ENCODE measurements at regions not wholly inside any gene's neighbourhood (a gene's known extent, or its start where the extent isn't known, plus 50 kb on each side); places are given as distances from the start of the nearest gene placed in this dataset.

DNA sequence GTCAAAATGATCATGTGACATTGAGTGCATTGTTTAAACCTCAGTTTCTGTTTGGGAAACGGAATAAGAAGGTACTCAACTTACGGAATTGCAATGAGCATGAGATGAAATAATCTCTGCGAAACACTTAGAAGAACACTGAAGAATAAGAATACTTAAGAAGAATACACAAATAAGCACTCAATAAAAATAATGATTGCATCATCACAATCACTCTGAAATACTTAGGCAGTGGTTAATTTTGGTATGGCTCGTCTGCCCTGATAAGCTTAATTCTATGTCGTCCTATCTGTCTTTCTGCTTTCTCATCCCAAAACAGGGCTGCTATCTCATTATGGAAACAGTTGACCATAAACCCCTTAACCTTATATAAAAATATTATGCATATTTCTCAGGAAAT lies 823.6 kb downstream of the DIAPH3 start:
- Histone ChIP-seq H3K4me3 (no peak overlapping the region), H3K9me3 (no peaks in the 10 kb centered on the region), H3K4me1 (no peaks in the 10 kb centered on the region), H3K27ac (no peak overlapping the region), H3K36me3 (no peaks in the 10 kb centered on the region), H3K27me3 (no peaks in the 10 kb centered on the region)
- no peak for TF ChIP-seq POLR2A (IDR thresholded peaks at IDR 0.05)
- TF ChIP-seq, protein P1, sequence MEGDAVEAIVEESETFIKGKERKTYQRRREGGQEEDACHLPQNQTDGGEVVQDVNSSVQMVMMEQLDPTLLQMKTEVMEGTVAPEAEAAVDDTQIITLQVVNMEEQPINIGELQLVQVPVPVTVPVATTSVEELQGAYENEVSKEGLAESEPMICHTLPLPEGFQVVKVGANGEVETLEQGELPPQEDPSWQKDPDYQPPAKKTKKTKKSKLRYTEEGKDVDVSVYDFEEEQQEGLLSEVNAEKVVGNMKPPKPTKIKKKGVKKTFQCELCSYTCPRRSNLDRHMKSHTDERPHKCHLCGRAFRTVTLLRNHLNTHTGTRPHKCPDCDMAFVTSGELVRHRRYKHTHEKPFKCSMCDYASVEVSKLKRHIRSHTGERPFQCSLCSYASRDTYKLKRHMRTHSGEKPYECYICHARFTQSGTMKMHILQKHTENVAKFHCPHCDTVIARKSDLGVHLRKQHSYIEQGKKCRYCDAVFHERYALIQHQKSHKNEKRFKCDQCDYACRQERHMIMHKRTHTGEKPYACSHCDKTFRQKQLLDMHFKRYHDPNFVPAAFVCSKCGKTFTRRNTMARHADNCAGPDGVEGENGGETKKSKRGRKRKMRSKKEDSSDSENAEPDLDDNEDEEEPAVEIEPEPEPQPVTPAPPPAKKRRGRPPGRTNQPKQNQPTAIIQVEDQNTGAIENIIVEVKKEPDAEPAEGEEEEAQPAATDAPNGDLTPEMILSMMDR (IDR thresholded peaks at IDR 0.05), result no peak
- DNase-seq, result no peak

DNA sequence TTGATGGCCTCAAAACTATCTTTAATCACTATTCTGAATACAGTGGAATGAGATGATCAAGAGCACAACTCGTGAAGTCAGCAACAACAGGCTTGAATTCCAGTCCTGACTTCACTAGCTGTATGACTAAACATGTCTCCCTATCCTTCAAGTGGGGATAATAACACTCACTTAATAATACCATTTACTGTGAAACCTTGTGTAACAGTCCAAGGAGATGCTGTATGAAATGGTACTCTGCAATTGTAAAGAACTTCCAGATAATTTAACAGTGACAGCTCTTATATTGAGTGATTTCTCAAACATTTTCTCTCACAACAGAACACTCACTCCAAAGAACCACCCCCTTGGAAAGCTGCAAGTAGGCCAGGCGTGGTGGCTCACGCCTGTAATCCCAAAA lies 823.1 kb downstream of the DIAPH3 start:
- no peaks in the 10 kb centered on the region for H3K36me3 ChIP-seq
- no peaks in the 10 kb centered on the region for H3K9me3 ChIP-seq
- H3K27ac ChIP-seq, result no peak overlapping the region
- no peaks in the 10 kb centered on the region for H3K27me3 ChIP-seq
- TF ChIP-seq, protein P1 (IDR thresholded peaks at IDR 0.05), result no peak
- no peak for TF ChIP-seq POLR2A (IDR thresholded peaks at IDR 0.05)
- H3K4me1 ChIP-seq, result no peaks in the 10 kb centered on the region
- no peak for DNase-seq
- H3K4me3 ChIP-seq, result no peak overlapping the region

DNA sequence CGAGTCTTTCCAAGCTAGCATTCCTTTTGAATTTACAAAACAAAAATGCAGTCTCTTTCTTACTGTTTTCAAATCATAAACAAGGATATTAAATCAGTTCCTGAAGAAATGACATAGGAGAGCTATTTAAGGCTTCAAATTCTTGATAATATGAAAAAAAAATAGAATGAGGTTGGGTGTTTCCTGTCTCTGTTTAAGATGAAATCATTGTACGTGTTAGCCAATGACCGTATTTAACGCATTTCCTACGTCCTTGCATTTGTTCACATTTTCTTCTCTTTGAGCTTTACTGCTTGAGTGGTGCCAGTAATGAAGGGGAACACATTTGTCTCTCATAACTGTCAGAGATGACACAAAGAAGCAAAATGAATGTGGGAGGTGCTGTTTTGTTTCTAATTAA lies 821.3 kb downstream of the DIAPH3 start:
- no peaks in the 10 kb centered on the region for H3K4me1 ChIP-seq

DNA sequence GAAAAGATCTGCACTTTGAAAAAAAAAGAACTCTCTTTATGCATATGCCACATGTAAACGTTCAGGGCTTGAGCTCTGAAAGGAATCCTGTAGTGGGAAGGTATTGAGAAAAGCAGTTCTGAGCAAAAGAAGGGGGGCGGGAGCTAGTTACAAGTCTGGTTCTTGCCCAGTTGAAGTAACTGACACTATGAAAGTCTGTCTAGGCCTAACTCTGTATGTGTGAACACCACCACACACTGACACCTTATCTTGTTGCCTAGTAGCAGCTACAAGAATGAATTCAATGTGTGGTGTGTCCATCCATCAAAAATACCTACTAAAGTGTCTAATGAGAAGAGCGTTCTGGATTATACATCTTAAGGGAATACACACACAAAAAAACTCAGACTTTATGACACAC lies 820.6 kb downstream of the DIAPH3 start:
- H3K4me3 ChIP-seq, result no peak overlapping the region
- no peaks in the 10 kb centered on the region for H3K9me3 ChIP-seq
- H3K27me3 ChIP-seq, result no peaks in the 10 kb centered on the region
- no peak overlapping the region for H3K27ac ChIP-seq
- TF ChIP-seq POLR2A (IDR thresholded peaks at IDR 0.05), result no peak
- TF ChIP-seq, protein P1 (IDR thresholded peaks at IDR 0.05), result no peak
- no peaks in the 10 kb centered on the region for H3K4me1 ChIP-seq
- H3K36me3 ChIP-seq, result no peaks in the 10 kb centered on the region
- no peak for DNase-seq

More for the DNA sequence above, 821.3 kb downstream of the DIAPH3 start:
- TF ChIP-seq POLR2A (IDR thresholded peaks at IDR 0.05), result no peak
- TF ChIP-seq, protein P1 (IDR thresholded peaks at IDR 0.05), result no peak
- DNase-seq, result no peak
- Histone ChIP-seq H3K9me3 (no peaks in the 10 kb centered on the region), H3K27me3 (no peaks in the 10 kb centered on the region), H3K27ac (no peak overlapping the region), H3K36me3 (no peaks in the 10 kb centered on the region), H3K4me3 (no peak overlapping the region)

DNA sequence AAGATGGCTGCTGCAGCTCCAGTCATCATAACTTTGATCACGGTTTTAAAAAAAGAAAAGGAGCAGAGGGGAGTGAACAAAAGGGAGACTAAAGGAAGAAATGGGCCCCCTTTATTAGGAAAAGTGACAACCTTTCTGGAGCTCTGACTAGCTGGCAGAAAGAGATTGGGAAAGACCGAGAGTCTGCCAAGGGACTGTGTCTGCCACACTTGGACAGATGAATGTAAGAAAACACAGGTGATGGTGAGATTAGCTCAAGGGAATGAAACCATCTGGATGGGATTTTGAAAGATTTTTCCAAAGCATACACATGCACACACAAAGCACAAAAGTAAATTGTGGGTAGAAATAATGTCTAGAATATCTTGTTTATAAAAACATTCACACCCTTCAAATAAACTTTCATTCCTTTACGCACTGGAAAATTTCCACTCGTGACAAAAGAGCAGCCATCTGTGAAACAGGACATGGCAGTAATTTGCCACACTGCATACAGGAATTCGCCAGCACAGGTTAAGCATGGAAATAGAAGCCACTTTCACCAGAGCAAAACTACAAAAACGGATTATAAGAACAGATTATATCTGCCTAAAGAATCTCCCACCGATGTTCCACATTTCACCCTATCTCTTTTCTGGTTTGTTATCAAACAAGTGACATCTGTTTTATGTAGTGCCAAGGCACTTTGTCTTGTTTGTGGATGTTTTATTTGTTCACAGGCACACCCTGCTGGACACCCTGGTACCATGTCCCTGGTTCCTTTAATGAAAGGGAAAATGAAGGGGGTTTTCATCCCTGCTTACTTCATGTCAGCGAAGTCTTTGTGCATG lies 819.5 kb downstream of the DIAPH3 start:
- no peak for DNase-seq
- no peaks in the 10 kb centered on the region for H3K36me3 ChIP-seq
- no peaks in the 10 kb centered on the region for H3K4me1 ChIP-seq
- no peaks in the 10 kb centered on the region for H3K27me3 ChIP-seq
- H3K27ac ChIP-seq, result no peak overlapping the region
- no peaks in the 10 kb centered on the region for H3K9me3 ChIP-seq
- no peak overlapping the region for H3K4me3 ChIP-seq
- TF ChIP-seq, protein P1 (IDR thresholded peaks at IDR 0.05), result no peak
- TF ChIP-seq POLR2A (IDR thresholded peaks at IDR 0.05), result no peak

Data from Peyer's patch (tissue), 4 donors.